ENCODE measurements at regions not wholly inside any gene's neighbourhood (a gene's known extent, or its start where the extent isn't known, plus 50 kb on each side); places are given as distances from the start of the nearest gene placed in this dataset.

DNA sequence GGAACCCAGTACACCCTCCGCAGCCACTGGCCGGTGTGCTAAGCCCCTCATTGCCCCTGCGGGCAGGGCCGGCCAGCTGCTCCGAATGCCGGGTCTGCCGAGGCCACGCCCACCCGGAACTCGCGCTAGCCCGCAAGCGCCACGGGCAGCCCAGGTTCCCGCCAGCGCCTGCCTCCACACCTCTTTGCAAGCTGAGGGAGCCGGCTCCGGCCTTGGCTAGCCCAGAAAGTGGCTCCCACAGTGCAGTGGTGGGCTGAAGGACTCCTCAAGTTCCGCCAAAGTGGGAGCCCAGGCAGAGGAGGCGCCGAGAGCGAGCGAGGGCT, 81.4 kb upstream of the BCHE start (continued):
- TF ChIP-seq ATF7 (IDR thresholded peaks at IDR 0.05), result peak; percentile 64
- TF ChIP-seq, protein P1, sequence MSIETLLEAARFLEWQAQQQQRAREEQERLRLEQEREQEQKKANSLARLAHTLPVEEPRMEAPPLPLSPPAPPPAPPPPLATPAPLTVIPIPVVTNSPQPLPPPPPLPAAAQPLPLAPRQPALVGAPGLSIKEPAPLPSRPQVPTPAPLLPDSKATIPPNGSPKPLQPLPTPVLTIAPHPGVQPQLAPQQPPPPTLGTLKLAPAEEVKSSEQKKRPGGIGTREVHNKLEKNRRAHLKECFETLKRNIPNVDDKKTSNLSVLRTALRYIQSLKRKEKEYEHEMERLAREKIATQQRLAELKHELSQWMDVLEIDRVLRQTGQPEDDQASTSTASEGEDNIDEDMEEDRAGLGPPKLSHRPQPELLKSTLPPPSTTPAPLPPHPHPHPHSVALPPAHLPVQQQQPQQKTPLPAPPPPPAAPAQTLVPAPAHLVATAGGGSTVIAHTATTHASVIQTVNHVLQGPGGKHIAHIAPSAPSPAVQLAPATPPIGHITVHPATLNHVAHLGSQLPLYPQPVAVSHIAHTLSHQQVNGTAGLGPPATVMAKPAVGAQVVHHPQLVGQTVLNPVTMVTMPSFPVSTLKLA (conservative IDR thresholded peaks at IDR 0.05), result peak; percentile 68 to 74; a peak in 3 of 4 replicates
- TF ChIP-seq MYBL2 (IDR thresholded peaks at IDR 0.05; ENCODE audit: low read depth), result no peak
- no peak for TF ChIP-seq MYBL2 (CRISPR knock-in tag; IDR thresholded peaks at IDR 0.05; ENCODE audit: borderline replicate concordance)
- peak; percentile 77 for TF ChIP-seq POLR2A (conservative IDR thresholded peaks at IDR 0.05)
- TF ChIP-seq SUPT5H (IDR thresholded peaks at IDR 0.05), result peak; percentile 69; the same call in 1 of the 2 replicates
- TF ChIP-seq TEAD1 (CRISPR knock-in tag; IDR thresholded peaks at IDR 0.05), result peak in 1 of 2 experiments; percentile 13; a peak in 1 of 4 replicates
- TF ChIP-seq ZNF586 (CRISPR knock-in tag; conservative IDR thresholded peaks at IDR 0.05), result no peak
- TF ChIP-seq GATAD2B (IDR thresholded peaks at IDR 0.05; ENCODE audit: borderline replicate concordance), result no peak
- 0 out of 2 replicates have a peak, but pooled peaks have one; percentile 14 for TF ChIP-seq ETV1 (tag; conservative IDR thresholded peaks at IDR 0.05; ENCODE audit: low read depth)
- TF ChIP-seq GABPB1 (CRISPR knock-in tag; IDR thresholded peaks at IDR 0.05), result peak; percentile 65; the same call in 1 of the 2 replicates
- TF ChIP-seq POLR2AphosphoS5 (IDR thresholded peaks at IDR 0.05; ENCODE audit: control insufficient read depth, insufficient read depth, low read depth, low read length), result peak; percentile 17; the same call in 1 of the 2 replicates
- peak; percentile 84 for TF ChIP-seq POLR2G (IDR thresholded peaks at IDR 0.05; ENCODE audit: low read depth, low read length)
- 0 out of 2 replicates have a peak, but pooled peaks have one; percentile 36 for TF ChIP-seq ZBTB7A (IDR thresholded peaks at IDR 0.05; ENCODE audit: borderline replicate concordance, control insufficient read depth, low read depth, low read length)
- TF ChIP-seq DLX4 (CRISPR knock-in tag; IDR thresholded peaks at IDR 0.05), result no peak
- TF ChIP-seq BCLAF1 (IDR thresholded peaks at IDR 0.05; ENCODE audit: borderline replicate concordance in 1 of 2, control insufficient read depth in 1 of 2, low read depth in 2 of 2, low read length in 1 of 2), result no peak
- no peak for TF ChIP-seq POLR2AphosphoS2 (IDR thresholded peaks at IDR 0.05; ENCODE audit: low read length)
- no peak for TF ChIP-seq ILF3 (IDR thresholded peaks at IDR 0.05; ENCODE audit: borderline replicate concordance)
- TF ChIP-seq, protein P2, sequence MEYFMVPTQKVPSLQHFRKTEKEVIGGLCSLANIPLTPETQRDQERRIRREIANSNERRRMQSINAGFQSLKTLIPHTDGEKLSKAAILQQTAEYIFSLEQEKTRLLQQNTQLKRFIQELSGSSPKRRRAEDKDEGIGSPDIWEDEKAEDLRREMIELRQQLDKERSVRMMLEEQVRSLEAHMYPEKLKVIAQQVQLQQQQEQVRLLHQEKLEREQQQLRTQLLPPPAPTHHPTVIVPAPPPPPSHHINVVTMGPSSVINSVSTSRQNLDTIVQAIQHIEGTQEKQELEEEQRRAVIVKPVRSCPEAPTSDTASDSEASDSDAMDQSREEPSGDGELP (CRISPR knock-in tag; IDR thresholded peaks at IDR 0.05; ENCODE audit: borderline replicate concordance), result peak; percentile 93
- TF ChIP-seq RBFOX2 (IDR thresholded peaks at IDR 0.05; ENCODE audit: low read depth, low read length), result peak; percentile 80
- TF ChIP-seq NFIX (CRISPR knock-in tag; IDR thresholded peaks at IDR 0.05; ENCODE audit: low read depth), result no peak

Measured in K562 (cell line).